GM18498 (cell line): ENCODE measurements at regions not wholly inside any gene's neighbourhood (a gene's known extent, or its start where the extent isn't known, plus 50 kb on each side); places are given as distances from the start of the nearest gene placed in this dataset.

Experiments
- ATAC-seq: cut with Tn5 transposase; IDR thresholded peaks from one replicate; pipeline ENCODE4 v1.9.1; 2021; ENCODE audit warnings: mild to moderate bottlenecking, moderate library complexity; ENCODE audit not compliant: unreplicated experiment

DNA sequence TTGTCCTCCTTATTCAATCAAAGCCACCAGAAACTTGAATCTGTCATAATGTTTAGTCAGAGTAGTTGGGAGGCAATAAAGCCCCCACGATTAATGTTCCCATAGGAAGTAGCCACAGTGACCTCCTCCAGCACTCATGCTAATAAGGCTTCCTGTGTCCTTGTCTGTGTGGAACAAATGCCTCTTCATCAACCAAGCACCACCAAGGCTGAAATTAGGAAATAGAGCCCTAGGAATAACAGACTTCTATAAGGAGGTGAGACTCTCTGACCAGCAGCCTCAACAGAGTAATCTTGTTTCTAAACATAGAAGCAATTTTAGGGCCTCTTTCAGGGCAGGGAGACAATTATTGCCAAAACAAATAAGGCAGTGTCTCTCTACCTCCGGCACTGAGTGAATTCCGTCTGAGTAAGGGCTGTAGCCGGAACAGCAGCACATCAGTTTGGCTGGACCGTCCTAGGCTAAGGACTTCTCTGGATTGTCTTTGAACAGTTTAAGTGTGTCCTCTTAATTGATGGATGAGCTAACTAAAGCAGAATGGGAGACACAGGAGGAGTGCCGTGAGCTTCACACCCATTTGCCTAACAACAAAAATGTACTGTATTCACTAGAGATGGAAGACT lies 329.2 kb upstream of the HAND2 start:
- no peak for ATAC-seq

DNA sequence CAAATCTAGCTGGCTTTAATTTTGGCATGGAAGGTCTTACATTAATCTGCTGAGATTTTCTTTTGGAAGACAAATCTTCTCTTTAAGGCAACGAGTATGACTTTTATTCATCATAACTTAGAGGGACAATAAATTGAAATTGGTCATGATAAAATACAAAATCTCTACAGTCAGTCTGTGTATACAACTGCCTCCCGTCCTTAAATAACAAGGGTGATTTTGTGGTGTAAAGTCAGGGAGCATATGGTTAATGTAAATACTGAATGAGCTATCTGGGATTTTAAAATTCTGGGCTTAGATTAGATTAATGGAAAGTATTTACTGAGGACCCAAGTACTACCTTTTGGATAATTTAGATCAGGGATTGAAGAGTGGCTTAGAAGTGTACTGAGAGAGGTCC lies 328.4 kb upstream of the HAND2 start:
- no peak for ATAC-seq

DNA sequence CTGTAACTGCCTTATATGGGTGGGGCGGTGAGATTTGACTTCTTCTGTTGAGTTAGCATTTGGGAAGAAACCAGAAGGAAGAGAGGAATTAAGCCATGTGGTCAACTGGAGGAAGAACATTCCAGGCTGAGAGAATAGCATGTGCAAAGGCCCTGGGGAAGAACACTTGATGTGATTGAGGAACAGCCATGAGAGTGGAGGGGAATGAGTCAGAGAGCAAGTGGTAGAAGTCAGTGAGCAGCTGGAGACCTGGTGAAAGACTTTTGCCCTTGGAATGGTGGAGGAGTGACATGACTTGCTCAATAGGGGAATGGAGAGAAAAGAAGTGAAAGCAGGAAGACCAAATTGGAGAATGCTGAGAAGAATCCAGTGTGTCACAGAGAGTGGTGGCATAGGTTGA lies 327.8 kb upstream of the HAND2 start:
- ATAC-seq: no peak

DNA sequence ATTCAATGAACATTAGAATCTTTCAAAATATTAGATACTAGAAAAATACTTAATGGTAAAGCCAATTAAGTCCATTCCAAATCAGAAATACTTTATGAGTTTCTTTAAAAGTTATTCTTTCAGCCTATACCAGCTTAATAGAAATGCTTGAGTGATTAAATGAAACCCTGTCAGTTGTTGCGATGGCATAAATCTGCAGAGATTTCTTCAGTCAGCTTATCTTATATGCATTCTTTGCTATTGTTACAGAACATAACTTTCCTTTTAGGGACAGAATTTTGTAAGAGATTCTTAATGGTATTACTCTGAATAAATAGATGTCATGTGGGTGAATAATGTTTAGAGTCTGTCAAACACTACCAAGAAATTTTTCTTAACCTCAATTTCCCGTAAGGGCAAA lies 325.0 kb upstream of the HAND2 start:
- no peak for ATAC-seq

DNA sequence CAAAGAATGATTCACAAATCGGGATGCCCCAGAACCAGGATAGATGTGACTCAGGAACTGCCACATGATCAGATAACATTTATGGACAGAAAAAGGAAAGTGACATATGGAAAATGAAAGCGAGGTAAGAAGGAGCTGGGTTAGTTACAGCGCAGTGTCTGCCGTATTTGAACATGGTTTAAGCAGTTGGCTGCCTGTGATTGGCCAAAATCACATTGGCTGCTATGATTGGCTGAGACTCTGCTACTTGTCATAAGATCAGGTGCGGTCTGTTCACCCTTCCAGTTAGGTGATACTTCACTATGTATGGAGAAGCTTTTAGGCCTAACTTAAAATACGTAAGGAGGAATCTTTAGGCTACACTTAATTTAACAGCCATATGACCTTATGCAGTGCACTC lies 322.7 kb upstream of the HAND2 start:
- no peak for ATAC-seq

DNA sequence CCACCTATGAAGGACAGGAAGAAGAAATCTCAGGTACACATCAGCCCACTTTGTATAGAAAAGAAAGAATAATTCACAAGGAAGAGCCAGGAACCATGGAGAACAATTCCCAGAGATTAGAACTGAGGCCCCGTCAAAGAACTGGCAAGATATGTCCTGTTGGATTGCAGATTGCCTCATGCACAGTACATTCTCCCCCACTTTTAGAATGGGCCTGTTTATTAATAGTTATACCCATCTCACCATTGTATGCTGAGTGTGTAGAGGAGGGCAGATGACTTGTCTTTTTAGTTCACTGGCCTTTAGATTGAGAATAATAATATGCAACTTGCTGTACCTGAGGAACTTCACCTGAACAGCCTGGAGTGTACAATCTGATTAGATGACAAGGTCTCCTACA lies 315.6 kb upstream of the HAND2 start:
- ATAC-seq: no peak

DNA sequence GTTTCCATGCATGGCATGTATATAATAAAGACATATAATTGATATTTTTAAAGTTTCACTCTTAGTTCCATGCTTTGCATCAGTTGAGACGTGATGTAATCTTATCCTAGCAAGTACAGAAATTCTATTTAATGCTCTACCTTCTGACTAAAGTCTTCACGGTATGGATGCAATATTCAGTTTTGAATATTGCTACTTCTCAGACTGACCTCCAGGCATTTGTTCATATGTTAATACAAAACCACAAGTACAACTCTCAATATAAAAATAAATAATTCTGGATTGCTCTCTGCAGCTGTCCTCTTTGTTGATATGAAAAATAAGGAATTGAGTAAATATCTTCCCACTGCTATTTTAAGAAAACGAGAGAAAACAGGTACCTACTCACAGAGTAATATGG lies 309.8 kb upstream of the HAND2 start:
- no peak for ATAC-seq

DNA sequence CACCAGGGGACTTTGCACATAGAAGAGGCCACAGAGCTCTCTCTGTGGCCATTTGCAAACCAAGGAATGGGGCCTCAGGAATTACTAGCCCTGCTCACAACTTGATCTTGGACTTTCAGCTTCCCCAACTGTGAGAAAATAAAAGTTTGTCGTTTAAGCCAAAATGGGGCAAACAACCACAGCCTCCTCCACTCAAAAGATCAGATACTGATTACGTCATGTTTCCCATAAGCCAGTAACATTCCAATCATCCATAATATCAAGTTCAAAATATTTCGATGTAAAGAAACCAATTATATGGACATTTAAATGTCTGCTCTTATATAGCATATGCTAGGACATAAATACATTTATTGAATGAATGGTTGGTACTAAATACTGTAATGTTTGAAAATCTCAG lies 307.5 kb upstream of the HAND2 start:
- ATAC-seq: no peak

DNA sequence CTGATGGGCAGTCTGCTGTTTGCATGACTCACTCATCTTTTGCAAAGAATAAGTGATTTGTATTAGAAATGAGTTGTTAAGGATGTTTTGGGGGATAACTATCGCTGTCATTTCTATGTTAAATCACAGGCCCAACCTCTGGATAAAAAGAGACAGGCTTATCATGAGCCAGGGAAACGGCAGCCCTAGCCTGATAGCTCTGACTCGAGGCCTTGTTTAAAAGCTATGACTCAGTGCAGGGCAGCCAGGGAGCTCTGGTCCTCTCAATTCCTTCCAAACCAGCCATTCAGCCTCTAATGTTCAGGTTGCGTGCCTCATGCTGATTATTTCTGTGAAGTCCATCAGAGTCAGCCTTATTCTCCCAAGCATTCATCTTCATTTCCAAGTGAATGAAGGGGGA lies 305.9 kb upstream of the HAND2 start:
- no peak for ATAC-seq

DNA sequence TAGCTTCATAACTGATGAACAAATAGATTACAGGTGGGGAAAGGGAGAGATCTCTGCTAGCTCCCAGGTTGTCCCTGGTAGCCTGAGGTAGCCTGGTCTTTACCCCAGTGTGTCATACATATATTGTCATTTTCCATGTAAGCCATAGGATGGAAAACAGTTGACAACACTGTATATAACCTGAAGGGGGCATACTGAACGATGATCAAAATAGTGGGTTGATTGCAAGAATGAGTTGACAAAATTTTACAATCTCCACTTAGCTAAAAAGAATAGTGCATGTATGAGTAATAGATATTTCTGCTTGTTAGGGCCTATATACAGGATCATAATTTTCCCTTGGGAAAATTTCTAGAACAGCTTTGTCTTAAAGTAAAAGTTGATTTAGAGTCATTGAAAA lies 304.1 kb upstream of the HAND2 start:
- ATAC-seq: no peak

DNA sequence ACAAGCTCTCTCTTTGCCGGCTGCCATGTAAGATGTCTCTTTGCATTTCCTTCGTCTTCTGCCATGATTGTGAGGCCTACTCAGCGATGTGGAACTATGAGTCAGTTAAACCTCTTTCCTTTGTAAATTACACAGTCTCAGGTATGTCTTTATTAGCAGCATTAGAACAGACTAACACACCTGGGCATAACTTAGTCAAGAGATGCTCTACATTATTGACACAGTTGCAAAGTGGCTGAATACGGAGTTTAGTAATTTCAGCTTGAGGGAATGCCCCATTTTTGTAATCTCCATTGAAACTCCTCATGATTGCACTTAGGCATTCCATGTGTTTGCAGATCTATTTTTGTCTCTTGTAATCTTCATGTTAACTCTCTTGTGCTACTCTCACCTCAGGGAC lies 299.5 kb upstream of the HAND2 start:
- ATAC-seq: no peak

DNA sequence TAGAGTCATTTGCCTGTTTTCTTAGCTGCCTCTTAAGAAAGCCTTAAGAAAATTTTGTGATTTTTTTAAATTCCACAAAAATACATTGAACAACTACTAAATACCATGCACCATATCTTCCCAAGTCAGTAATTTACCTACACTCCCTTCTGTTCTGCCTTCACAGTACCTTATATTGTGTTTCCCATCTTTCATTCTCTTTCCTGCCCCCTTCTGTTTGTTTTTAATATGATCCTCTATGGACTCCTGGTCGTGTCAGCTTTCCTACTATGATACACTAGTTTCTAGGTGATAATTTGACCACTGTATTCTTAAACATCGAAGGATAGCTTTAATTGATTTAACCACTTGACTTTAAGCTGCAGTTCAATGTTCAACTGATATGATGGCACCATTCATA lies 297.7 kb upstream of the HAND2 start:
- no peak for ATAC-seq

DNA sequence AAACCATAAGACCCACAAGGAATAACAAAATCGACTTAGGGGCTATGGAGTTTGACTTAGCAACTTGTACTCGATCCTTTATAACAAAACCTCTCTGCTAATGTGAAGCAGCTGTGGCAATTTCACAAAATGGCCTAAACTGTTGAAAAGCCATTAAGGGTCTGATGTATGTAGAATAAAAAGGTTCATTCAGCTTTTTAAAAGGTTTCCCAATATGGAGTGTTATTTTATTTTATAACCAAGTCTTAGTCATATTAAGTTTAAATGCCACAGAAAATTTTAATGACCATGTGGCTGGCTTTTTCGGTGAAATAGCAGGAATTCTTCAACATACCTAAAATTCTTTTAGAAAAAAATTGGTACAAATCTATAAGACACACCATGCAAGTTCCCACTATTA lies 291.8 kb upstream of the HAND2 start:
- no peak for ATAC-seq

DNA sequence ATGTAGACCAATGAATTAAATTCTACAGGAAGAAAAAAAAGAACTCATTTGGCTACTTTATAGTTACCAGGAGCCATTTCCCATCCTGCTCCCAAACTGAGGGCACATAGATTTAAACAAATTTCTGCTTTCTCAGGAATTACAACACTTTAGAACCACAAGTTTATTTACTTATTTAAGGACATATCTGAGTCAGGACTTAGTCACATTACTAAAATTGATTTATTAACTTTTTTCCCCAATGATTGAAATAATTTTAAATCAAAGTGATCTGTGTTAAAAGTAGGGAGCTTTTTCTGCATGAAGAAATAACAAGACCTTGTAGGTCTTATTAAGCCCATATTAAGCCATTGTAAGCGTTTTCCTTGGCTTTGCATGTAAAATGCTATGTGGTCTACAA lies 291.0 kb upstream of the HAND2 start:
- ATAC-seq: no peak

DNA sequence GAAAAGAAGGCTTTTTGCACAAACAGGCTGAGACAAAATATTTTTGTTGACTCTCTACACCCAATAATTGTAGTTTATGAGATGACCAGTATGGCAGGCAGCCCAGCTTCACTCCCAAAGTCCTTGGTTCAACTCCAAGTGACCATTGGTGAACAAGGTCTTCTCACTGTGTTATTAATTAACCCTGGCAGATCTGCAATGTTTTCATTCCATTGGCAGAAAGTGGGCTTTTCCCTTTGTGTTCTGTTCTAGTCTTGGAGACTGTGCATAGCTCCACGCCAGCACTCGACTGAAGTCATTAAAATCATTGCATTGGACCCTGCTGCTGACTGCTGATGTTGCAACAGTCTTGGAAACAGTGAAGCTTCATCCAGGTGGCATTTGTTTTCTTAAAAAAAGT lies 277.3 kb upstream of the HAND2 start:
- no peak for ATAC-seq

DNA sequence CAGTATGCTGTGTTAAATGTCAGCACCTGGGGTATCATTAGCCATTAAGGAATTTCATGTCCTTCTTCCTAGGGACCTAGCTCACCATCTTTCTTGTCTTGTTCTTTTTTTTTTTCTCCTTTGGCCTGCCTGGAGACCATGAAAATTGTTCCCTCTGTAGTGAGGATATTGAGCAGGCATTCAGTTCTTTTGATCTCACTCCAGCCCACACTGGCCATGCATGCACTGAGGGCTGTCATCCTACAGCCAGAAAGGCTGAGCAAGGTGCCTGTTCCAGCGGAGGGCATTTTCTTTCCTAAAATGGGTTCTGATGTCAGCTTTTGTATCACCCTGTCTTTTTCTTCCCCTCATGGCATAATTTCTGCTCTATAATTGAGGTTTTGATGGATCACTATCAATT lies 275.9 kb upstream of the HAND2 start:
- ATAC-seq: no peak

DNA sequence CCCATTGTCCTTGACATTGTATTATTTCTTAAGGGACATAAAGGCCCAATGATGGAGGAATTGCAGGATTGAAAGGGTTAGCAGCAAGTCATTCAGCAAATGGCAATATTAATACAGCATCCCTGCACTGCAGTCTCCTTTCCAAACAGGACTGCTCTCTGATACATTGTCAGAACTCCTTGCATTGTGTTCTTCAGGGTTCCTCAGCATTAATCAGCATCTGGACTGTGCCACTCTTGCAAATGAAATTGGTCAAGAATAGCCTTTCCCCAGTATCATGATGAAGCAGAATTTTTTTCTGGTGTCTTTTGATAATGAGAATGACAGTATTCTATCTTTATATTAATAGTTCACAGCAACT lies 272.6 kb upstream of the HAND2 start:
- no peak for ATAC-seq

DNA sequence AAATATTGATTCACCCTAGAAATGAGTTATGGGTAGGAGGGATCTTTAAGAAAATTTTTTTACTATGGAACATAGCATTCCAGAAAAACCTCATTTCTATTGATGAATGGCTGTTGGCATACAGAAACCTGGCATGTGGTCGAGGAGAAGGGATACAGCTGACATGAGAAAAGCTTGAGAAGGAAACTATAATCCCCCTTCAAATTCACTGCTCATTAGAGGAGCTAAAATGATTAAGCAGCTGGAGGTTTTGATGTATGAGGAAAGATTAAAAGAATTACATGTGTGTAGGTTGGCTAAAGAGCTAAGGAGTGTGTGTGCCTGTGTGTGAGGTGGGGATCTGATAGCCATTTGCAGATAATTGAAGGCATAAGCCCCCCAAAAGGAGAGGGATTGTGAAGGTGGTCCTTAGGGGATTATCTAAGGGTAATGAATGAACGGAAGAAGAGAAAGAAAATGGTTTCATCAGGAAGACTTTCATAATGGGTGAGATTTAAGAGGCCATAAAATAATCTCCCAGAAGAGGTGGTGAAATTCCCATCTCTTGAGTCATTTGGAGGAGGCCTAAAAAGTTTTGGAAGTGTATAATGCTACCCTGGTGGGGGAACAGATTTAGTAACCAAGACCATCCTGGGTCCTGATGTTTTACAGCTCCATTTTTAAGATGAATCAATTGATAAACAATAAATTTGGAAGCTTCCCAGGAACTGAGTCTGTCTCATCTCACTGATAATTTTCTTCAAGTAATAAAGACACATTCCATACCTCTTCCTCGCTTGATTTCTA lies 272.0 kb upstream of the HAND2 start:
- no peak for ATAC-seq

DNA sequence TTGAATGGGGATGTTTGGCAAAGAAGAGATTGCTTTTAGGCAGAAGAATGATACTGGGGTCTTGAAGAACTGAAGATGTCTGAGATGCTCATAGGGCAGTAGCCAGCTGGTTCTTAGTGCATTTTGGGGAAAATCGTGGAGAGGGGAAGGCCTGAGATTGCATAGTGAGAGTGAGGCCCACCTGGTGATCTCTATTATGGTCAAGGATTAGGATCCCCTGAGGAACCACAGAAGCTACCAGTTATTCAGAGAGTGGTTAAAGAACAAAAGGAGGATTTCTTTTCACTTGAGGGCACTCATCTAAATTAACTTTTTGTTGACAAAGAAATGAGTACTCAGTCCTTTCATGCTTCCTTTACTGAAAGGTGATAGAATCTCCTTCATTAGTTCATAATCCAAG lies 271.3 kb upstream of the HAND2 start:
- ATAC-seq: no peak

DNA sequence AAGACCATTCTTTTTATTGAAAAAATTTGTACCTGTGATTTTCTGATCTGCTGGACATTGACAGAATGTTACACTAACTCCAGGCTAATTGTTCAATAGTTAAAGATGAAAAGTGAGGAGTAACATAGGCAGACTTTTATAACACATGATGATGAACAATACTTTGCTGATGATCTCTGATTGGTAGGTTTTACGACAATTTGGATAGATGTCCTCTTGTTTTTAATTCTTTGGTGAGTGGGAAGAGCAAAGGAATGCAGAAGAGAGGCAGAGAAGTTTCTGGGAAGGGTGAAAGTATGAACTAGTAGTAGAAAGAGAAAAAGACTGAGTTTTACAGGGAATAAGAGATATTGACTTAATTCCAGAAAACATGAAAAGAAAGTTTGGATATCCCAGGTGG lies 267.3 kb upstream of the HAND2 start:
- ATAC-seq: no peak

DNA sequence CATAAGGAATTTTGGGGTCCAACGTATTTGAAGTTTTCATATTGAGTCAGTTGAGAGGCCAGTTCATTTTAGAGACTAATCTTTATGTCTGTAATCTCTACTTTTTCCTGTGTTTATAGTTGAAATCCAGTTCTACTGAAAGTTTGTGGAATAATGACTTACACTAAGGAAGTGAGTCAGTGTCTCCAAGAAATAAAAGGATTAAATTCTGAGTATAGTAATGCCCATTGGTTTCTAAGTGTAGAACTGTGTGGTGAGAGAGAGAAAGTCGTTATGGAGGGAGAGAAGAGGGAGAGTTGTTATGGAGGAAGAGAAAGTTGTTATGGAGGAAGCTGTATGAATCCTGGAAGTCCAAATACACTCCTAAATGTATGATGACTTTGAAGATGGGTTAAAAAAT lies 264.6 kb upstream of the HAND2 start:
- no peak for ATAC-seq

DNA sequence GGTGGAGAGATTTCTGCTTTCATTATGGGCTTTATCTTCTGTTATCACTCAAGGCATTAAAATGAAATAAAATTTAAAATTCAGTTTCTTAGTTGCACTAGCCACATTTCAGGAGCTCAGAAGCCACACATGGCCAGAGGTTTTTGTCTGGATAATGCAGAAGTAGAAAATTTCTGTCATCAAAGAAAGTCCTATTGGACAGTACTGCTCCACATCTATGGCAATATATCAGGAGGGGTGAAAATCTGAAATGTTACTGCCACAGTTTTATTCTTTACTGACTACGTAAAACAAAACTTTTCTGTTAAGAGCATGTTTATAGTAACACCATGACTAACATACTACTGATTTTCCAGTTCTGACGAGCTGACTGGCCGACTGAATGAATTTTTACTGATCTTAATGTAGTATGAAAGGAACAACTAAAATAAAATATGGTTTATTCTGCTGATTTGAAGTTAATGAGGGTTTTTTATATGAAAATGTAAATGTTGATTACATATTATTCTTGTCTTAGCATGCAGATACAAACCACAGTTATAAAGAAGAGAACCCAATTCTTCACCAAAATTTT lies 264.0 kb upstream of the HAND2 start:
- ATAC-seq: no peak

DNA sequence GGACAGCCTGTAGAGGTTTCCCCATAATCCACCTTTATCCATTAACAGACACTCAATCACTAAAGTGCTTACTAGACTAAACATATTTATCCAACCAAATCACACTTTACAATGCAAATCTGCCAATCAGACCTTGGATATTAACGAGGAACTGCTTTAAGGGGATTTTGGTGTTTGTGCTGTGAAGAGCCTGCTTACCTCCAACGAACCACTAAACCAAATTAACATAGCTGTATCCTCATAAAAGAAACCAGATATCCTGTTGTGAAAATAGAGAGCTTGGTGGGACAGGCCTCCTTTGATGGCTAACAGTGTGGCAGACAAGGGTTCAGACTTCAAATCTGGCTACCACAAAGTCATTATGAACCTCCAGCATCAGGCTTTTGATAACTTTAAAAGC lies 252.6 kb upstream of the HAND2 start:
- ATAC-seq: no peak
